Left lung (tissue), 4 donors: ENCODE measurements at regions not wholly inside any gene's neighbourhood (a gene's known extent, or its start where the extent isn't known, plus 50 kb on each side); places are given as distances from the start of the nearest gene placed in this dataset.

Source experiments
- ATAC-seq: fragments of 200-7000 bp; cut with Tn5 transposase; one replicate; pipeline ENCODE4 v1.9.1; 2020; ENCODE audit warnings: moderate library complexity
- DNase-seq, 4 donors: peaks; one replicate each; pipeline ENCODE4 v3.0.0-alpha.2; 2013 to 2020
- H3K27ac ChIP-seq, 2 donors: fragments of 200-600 bp; sonication (generic) in 1 of 2; one replicate each; pipeline versions ENCODE4 v1.5.0 to v1.8.0; 2020 to 2021
- H3K27me3 ChIP-seq, 2 donors: fragments of 200-600 bp; sonication (generic) in 1 of 2; one replicate each; pipeline versions ENCODE4 v1.5.0 to v1.8.0; 2020 to 2021
- H3K36me3 ChIP-seq, 2 donors: fragments of 200-600 bp; sonication (generic) in 1 of 2; one replicate each; pipeline versions ENCODE4 v1.5.0 to v1.8.0; 2020 to 2021
- H3K4me1 ChIP-seq, 2 donors: fragments of 200-600 bp; one replicate each; pipeline ENCODE4 v1.8.0; 2021
- H3K4me3 ChIP-seq, 2 donors: fragments of 200-600 bp; sonication (generic) in 1 of 2; one replicate each; pipeline versions ENCODE4 v1.5.0 to v1.8.0; 2020 to 2021; ENCODE audit warnings: mild to moderate bottlenecking in 1 of 2
- H3K9me3 ChIP-seq, 2 donors: fragments of 200-600 bp; sonication (generic) in 1 of 2; one replicate each; pipeline versions ENCODE4 v1.5.0 to v1.8.0; 2020 to 2021
- CTCF ChIP-seq, 2 donors: fragments of 200-600 bp; sonication (generic) in 1 of 2; IDR thresholded peaks; one replicate each; pipeline versions ENCODE4 v1.5.0 to v1.8.0; 2021; ENCODE audit warnings: antibody characterized with exemption in 2 of 2
- intact Hi-C, 2 donors: fragments of 100-400 bp; cut with DNase I; formaldehyde crosslinking; loops; one replicate each; pipeline versions ENCODE4 v1.11.2 to v1.14.2; 2022
- donor health status: DM: no; HTN: yes; CAD: no.
- donor health status: DM: no; HTN: no; CAD: no.

GRCh38 chrX:45860450-45860849 lies 659.8 kb upstream of the DIPK2B start:
- Histone ChIP-seq H3K27me3 (no peaks in the 10 kb centered on the region), H3K9me3 (no peaks in the 10 kb centered on the region), H3K4me3 (no peak overlapping the region), H3K27ac (no peak overlapping the region), H3K4me1 (no peaks in the 10 kb centered on the region), H3K36me3 (no peaks in the 10 kb centered on the region)
- ATAC-seq, result no peak
- DNase-seq, result no peak
- intact Hi-C loops, result no loop called here
- no peak for TF ChIP-seq CTCF (IDR thresholded peaks at IDR 0.05)

- H3K27ac ChIP-seq, result no peak overlapping the region
- TF ChIP-seq CTCF (IDR thresholded peaks at IDR 0.05), result no peak
- H3K27me3 ChIP-seq, result no peaks in the 10 kb centered on the region
- H3K9me3 ChIP-seq, result no peaks in the 10 kb centered on the region
- DNase-seq, result no peak
- H3K36me3 ChIP-seq, result no peaks in the 10 kb centered on the region
- ATAC-seq, result no peak
- no peaks in the 10 kb centered on the region for H3K4me1 ChIP-seq
- no peak overlapping the region for H3K4me3 ChIP-seq
- intact Hi-C loops, result no loop called here
Measured at GRCh38 chrX:45859407-45859806, 658.7 kb upstream of the DIPK2B start.

- Histone ChIP-seq H3K27me3 (peaks cover 7 to 17% of the 10 kb centered on the region in 2 donors), H3K27ac (no peak overlapping the region), H3K4me3 (no peak overlapping the region), H3K9me3 (no peaks in the 10 kb centered on the region), H3K36me3 (no peaks in the 10 kb centered on the region), H3K4me1 (no peaks in the 10 kb centered on the region)
- intact Hi-C loops, result no loop called here
- DNase-seq (no peak), ATAC-seq (no peak)
- TF ChIP-seq CTCF (IDR thresholded peaks at IDR 0.05), result no peak
Measured at GRCh38 chrX:45852884-45853283, 652.2 kb upstream of the DIPK2B start.

- Histone ChIP-seq H3K27ac (peak overlapping the region in 1 of 2 donors; percentile 18), H3K4me1 (no peaks in the 10 kb centered on the region), H3K4me3 (peak overlapping the region; percentile 36 to 56), H3K27me3 (peaks cover 7 to 17% of the 10 kb centered on the region in 2 donors), H3K9me3 (no peaks in the 10 kb centered on the region), H3K36me3 (no peaks in the 10 kb centered on the region)
- intact Hi-C loops, result no loop called here
- no peak for TF ChIP-seq CTCF (IDR thresholded peaks at IDR 0.05)
- ATAC-seq, result peak; percentile 82
- peak in 3 of 4 donors; percentile 9 to 81 (median 30) for DNase-seq
Measured at GRCh38 chrX:45851434-45851991, 650.8 kb upstream of the DIPK2B start.

- Histone ChIP-seq H3K9me3 (no peaks in the 10 kb centered on the region), H3K27me3 (peaks cover 7 to 17% of the 10 kb centered on the region in 2 donors), H3K27ac (peak overlapping the region in 1 of 2 donors; percentile 5), H3K4me1 (no peaks in the 10 kb centered on the region), H3K4me3 (peak overlapping the region; percentile 36 to 56), H3K36me3 (no peaks in the 10 kb centered on the region)
- DNase-seq, result peak in 3 of 4 donors; percentile 3 to 81 (median 13)
- peak; percentile 67 for ATAC-seq
- no peak for TF ChIP-seq CTCF (IDR thresholded peaks at IDR 0.05)
- intact Hi-C loops, result no loop called here
Measured at GRCh38 chrX:45850775-45851433, 650.2 kb upstream of the DIPK2B start.
